Naive thymus-derived CD4-positive, alpha-beta T cell (primary cell): ENCODE measurements at regions not wholly inside any gene's neighbourhood (a gene's known extent, or its start where the extent isn't known, plus 50 kb on each side); places are given as distances from the start of the nearest gene placed in this dataset.

Source experiments
- ATAC-seq: fragments of 150-1000 bp; cut with Tn5 transposase; 2 replicates; pipeline ENCODE4 v1.10.0; 2021; ENCODE audit warnings: mild to moderate bottlenecking, moderate library complexity
- CTCF ChIA-PET: fragments of 350-600 bp; sonication (Branson Sonifier 250); formaldehyde crosslinking; loops from one replicate; lab custom pipeline; 2021; ENCODE audit warnings: antibody characterized with exemption; lab: Charles Lee
- POLR2A ChIA-PET: fragments of 350-600 bp; sonication (Branson Sonifier 250); formaldehyde crosslinking; loops from one replicate; lab custom pipeline; 2021; ENCODE audit warnings: antibody characterized with exemption, inconsistent platforms; lab: Charles Lee
- DNase-seq, 9 donors: peaks; one replicate each; pipeline versions ENCODE4 v3.0.0 to v3.0.0-alpha.2; 2020 to 2022; ENCODE audit warnings: mixed read lengths in 1 of 9
- H3K27ac ChIP-seq: one replicate; pipeline ENCODE4 v1.7.0; 2013; ENCODE audit warnings: mild to moderate bottlenecking, low read depth, low read length, moderate library complexity
- H3K27me3 ChIP-seq, 2 donors: one replicate each; pipeline ENCODE4 v1.7.0; 2013; ENCODE audit warnings: low read length in 2 of 2, mild to moderate bottlenecking in 2 of 2, moderate library complexity in 2 of 2; ENCODE audit not compliant: control insufficient read depth in 2 of 2, insufficient read depth in 2 of 2
- H3K36me3 ChIP-seq, 3 experiments: 1 replicate in 2 of 3; 2 replicates in 1 of 3; pipeline ENCODE4 v1.7.0; 2013; ENCODE audit warnings: low read length in 3 of 3, mild to moderate bottlenecking in 3 of 3, moderate library complexity in 1 of 3; ENCODE audit not compliant: insufficient read depth in 3 of 3, control insufficient read depth in 2 of 3
- H3K4me1 ChIP-seq, 2 donors: one replicate each; pipeline ENCODE4 v1.7.0; 2013; ENCODE audit warnings: low read length in 2 of 2, mild to moderate bottlenecking in 2 of 2, moderate library complexity in 1 of 2; ENCODE audit not compliant: control insufficient read depth in 2 of 2, insufficient read depth in 2 of 2
- H3K4me3 ChIP-seq: 2 replicates; pipeline ENCODE4 v1.7.0; 2013; ENCODE audit warnings: mild to moderate bottlenecking, low read length
- H3K9me3 ChIP-seq, 3 experiments: 1 replicate in 2 of 3; 2 replicates in 1 of 3; pipeline ENCODE4 v1.7.0; 2013; ENCODE audit warnings: low read length in 3 of 3; ENCODE audit not compliant: control insufficient read depth in 2 of 3
- H3K27ac Mint-ChIP-seq, 9 donors: one replicate each; pipeline ENCODE4 v1.8.0; 2020 to 2022; ENCODE audit warnings: mixed read lengths in 9 of 9, mild to moderate bottlenecking in 8 of 9, moderate library complexity in 5 of 9, inconsistent platforms in 2 of 9
- H3K27me3 Mint-ChIP-seq, 5 donors: one replicate each; pipeline ENCODE4 v1.8.0; 2021 to 2022; ENCODE audit warnings: mixed read lengths in 5 of 5, mild to moderate bottlenecking in 1 of 5
- H3K36me3 Mint-ChIP-seq, 5 donors: one replicate each; pipeline ENCODE4 v1.8.0; 2020 to 2022; ENCODE audit warnings: mixed read lengths in 5 of 5, mild to moderate bottlenecking in 3 of 5, inconsistent platforms in 1 of 5
- H3K4me1 Mint-ChIP-seq, 7 donors: one replicate each; pipeline ENCODE4 v1.8.0; 2020 to 2022; ENCODE audit warnings: mixed read lengths in 7 of 7, mild to moderate bottlenecking in 3 of 7, inconsistent platforms in 1 of 7
- H3K4me3 Mint-ChIP-seq, 10 donors: one replicate each; pipeline ENCODE4 v1.8.0; 2020 to 2022; ENCODE audit warnings: mild to moderate bottlenecking in 10 of 10, mixed read lengths in 10 of 10, moderate library complexity in 6 of 10, inconsistent platforms in 2 of 10
- H3K9me3 Mint-ChIP-seq, 11 donors: one replicate each; pipeline ENCODE4 v1.8.0; 2020 to 2022; ENCODE audit warnings: mixed read lengths in 11 of 11, mild to moderate bottlenecking in 4 of 11, inconsistent platforms in 1 of 11, moderate library complexity in 1 of 11
- intact Hi-C, 2 donors: fragments of 100-400 bp; cut with micrococcal nuclease; formaldehyde crosslinking; loops; one replicate each; pipeline ENCODE4 v1.15.1; 2023

DNA sequence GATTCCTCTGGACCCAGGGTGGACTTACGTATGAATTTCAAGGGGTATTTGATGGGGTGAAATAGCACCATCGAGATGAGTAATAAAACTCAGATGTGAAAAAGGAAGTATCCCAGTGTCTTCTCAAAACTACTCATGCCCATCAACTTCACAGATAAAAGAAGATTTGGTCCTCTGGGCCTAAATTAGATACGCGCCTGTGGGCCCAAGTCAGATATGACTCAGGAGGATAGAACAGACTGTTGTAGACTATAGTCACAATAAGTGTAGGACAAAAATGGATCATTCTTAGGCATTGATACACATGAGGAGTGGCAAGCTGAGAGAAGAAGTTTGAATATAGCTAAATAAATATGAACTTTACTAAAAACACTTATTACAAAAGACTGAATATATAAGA, 2438.8 kb downstream of the PCDH9 start:
- POLR2A ChIA-PET: no interaction called here
- intact Hi-C loops: no loop called here
- no peaks in the 10 kb centered on the region for H3K4me1 ChIP-seq

DNA sequence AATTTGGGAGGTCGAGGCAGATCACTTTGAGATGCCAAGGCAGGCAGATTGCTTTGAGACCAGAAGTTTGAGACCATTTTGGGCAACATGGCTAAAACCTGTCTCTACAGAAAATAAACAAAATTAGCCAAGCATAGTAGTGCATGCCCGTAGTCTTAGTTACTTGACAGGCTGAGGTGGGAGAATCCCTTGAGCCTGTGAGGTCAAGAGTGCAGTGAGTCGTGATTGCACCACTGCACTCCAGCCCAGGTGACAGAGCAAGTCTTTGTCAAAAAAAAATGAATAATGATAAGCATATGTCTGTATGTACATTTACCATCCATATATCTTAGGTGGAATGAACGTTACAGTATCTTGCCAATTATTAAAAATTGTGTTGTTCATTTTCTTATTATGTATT, 2447.7 kb downstream of the PCDH9 start:
- Mint-ChIP-seq H3K27ac (no peak overlapping the region), H3K9me3 (peaks cover 0 to 19% (median 3%) of the 10 kb centered on the region in 11 donors), H3K4me3 (no peak overlapping the region), H3K4me1 (no peaks in the 10 kb centered on the region), H3K36me3 (no peaks in the 10 kb centered on the region), H3K27me3 (no peaks in the 10 kb centered on the region)
- Histone ChIP-seq H3K27me3 (no peaks in the 10 kb centered on the region), H3K27ac (no peak overlapping the region), H3K4me3 (no peak overlapping the region), H3K4me1 (no peaks in the 10 kb centered on the region), H3K9me3 (peaks cover 0 to 4% (median 0%) of the 10 kb centered on the region in 3 experiments), H3K36me3 (no peaks in the 10 kb centered on the region)
- POLR2A ChIA-PET: no interaction called here
- CTCF ChIA-PET: no interaction called here
- intact Hi-C loops: no loop called here
- DNase-seq: no peak
- no peak for ATAC-seq

More for the DNA sequence above, 2438.8 kb downstream of the PCDH9 start:
- CTCF ChIA-PET: no interaction called here
- no peaks in the 10 kb centered on the region for H3K27me3 Mint-ChIP-seq
- peaks cover 0 to 19% (median 6%) of the 10 kb centered on the region in 11 donors for H3K9me3 Mint-ChIP-seq
- no peaks in the 10 kb centered on the region for H3K4me1 Mint-ChIP-seq
- ATAC-seq (no peak), DNase-seq (no peak)
- H3K4me3 Mint-ChIP-seq: no peak overlapping the region
- H3K27me3 ChIP-seq: no peaks in the 10 kb centered on the region
- no peak overlapping the region for H3K4me3 ChIP-seq
- no peak overlapping the region for H3K27ac ChIP-seq
- H3K36me3 ChIP-seq: no peaks in the 10 kb centered on the region
- no peak overlapping the region for H3K27ac Mint-ChIP-seq
- peaks cover 0 to 1% (median 0%) of the 10 kb centered on the region in 3 experiments for H3K9me3 ChIP-seq
- no peaks in the 10 kb centered on the region for H3K36me3 Mint-ChIP-seq

DNA sequence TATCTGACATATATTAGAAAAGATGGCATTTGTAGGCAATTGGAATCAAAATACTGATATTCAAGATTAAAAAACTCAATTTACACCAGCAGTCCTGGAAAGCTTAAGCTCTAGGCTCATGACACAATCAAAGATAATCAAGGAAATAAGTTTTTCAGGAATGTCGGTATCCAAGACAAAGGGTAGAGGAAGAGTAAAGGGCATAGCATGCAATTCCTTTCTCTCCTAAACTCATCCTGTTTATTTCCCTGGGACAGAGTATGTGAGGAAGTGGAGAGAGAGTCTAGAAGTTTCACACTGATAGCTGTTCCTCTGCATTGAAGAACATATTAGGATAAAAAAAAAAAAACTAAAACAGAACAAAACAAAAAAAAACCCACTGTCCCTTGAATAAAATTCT, 2452.1 kb downstream of the PCDH9 start:
- Mint-ChIP-seq H3K9me3 (peaks cover 0 to 16% (median 4%) of the 10 kb centered on the region in 11 donors), H3K36me3 (no peaks in the 10 kb centered on the region)
- no peak for ATAC-seq

DNA sequence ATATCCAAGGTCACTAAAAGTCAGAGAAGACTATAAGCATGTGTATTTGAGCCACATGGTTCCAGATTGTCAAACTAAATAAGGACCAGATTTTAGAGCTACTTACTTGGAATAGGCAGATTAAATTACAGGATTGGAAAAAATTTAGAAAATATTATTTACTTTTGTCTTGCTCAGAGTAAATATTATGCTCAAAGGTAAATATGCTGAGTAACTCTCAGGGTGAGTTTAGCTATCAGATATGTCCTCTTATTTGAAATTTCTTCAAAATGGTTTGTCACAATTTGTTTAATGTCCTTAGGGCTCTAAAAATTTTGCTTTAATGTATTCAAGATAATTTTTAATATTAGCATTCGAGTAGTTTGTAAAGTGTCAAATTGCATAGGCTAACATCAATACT, 2455.2 kb downstream of the PCDH9 start:
- Histone ChIP-seq H3K36me3 (no peaks in the 10 kb centered on the region), H3K27me3 (no peaks in the 10 kb centered on the region), H3K9me3 (no peaks in the 10 kb centered on the region), H3K27ac (no peak overlapping the region), H3K4me1 (no peaks in the 10 kb centered on the region), H3K4me3 (no peak overlapping the region)
- CTCF ChIA-PET: no interaction called here
- POLR2A ChIA-PET: interaction anchor here (0.7 kb wide), 1 partner anchor 14 kb away, joined by 3 read pairs; no protein-coding TSS in a partner anchor
- peaks cover 2 to 22% (median 7%) of the 10 kb centered on the region in 11 donors for H3K9me3 Mint-ChIP-seq
- no peak for ATAC-seq
- no peak for DNase-seq
- intact Hi-C loops: no loop called here
- H3K4me3 Mint-ChIP-seq: no peak overlapping the region
- no peaks in the 10 kb centered on the region for H3K36me3 Mint-ChIP-seq
- no peaks in the 10 kb centered on the region for H3K27me3 Mint-ChIP-seq
- no peaks in the 10 kb centered on the region for H3K4me1 Mint-ChIP-seq
- H3K27ac Mint-ChIP-seq: no peak overlapping the region

More for the DNA sequence above, 2452.1 kb downstream of the PCDH9 start:
- H3K4me3 Mint-ChIP-seq: no peak overlapping the region
- intact Hi-C loops: no loop called here
- Histone ChIP-seq H3K4me1 (no peaks in the 10 kb centered on the region), H3K27me3 (no peaks in the 10 kb centered on the region), H3K9me3 (no peaks in the 10 kb centered on the region), H3K36me3 (no peaks in the 10 kb centered on the region), H3K27ac (no peak overlapping the region), H3K4me3 (no peak overlapping the region)
- ChIA-PET POLR2A (no interaction called here), CTCF (no interaction called here)
- DNase-seq: no peak
- no peak overlapping the region for H3K27ac Mint-ChIP-seq
- no peaks in the 10 kb centered on the region for H3K4me1 Mint-ChIP-seq
- H3K27me3 Mint-ChIP-seq: no peaks in the 10 kb centered on the region

DNA sequence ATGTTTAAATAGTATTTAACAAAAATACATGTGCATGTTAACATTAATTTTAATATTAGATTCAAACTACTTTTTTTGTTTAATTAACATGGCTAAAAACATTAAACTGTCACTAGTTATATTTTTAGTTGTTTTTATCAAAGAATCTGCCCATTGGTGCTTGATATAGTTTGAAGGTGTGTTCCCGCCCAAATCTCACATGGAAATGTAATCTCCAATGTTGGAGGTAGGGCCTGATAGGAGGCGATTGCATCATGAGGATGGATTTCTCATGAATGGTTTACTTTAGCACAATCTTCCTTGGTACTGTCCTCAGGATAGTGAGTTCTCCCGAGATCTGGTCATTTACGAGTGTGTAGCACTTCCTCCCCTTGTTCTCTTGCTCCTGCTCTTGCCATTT, 2459.4 kb downstream of the PCDH9 start:
- H3K9me3 ChIP-seq: no peaks in the 10 kb centered on the region
- CTCF ChIA-PET: no interaction called here
- H3K27ac ChIP-seq: no peak overlapping the region
- Mint-ChIP-seq H3K4me3 (no peak overlapping the region), H3K27me3 (no peaks in the 10 kb centered on the region), H3K36me3 (peaks cover 0 to 6% (median 0%) of the 10 kb centered on the region in 5 donors), H3K9me3 (peaks cover 0 to 18% (median 8%) of the 10 kb centered on the region in 11 donors), H3K4me1 (no peaks in the 10 kb centered on the region), H3K27ac (no peak overlapping the region)
- intact Hi-C loops: no loop called here
- ATAC-seq: no peak
- H3K4me3 ChIP-seq: no peak overlapping the region
- H3K27me3 ChIP-seq: no peaks in the 10 kb centered on the region
- no peaks in the 10 kb centered on the region for H3K4me1 ChIP-seq
- POLR2A ChIA-PET: no interaction called here
- no peak for DNase-seq
- no peaks in the 10 kb centered on the region for H3K36me3 ChIP-seq

DNA sequence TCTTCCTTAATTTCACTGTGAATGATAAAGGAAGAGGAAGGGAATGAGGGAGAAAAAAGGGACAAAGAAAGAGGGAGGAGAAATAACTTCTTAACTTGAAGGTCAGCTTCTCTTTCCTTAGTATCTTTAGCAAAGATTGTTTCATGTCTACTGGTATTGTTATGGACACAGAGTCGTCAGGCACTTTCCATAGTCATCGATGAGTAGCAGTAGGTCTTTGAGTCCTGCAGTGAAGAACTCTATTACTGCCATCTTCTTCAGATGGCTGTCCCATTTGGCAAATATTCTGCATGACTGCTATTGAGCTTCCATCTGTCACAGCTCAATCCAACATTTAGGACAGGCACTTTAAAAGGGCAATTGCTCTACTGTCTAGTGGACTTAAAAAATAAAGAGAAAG, 2463.1 kb downstream of the PCDH9 start:
- Histone ChIP-seq H3K4me1 (no peaks in the 10 kb centered on the region), H3K9me3 (no peaks in the 10 kb centered on the region), H3K36me3 (no peaks in the 10 kb centered on the region), H3K27me3 (no peaks in the 10 kb centered on the region), H3K27ac (no peak overlapping the region), H3K4me3 (no peak overlapping the region)
- Mint-ChIP-seq H3K27ac (no peak overlapping the region), H3K9me3 (peaks cover 0 to 19% (median 9%) of the 10 kb centered on the region in 11 donors), H3K4me3 (no peak overlapping the region), H3K36me3 (peaks cover 0 to 6% (median 0%) of the 10 kb centered on the region in 5 donors), H3K27me3 (no peaks in the 10 kb centered on the region), H3K4me1 (no peaks in the 10 kb centered on the region)
- intact Hi-C loops: no loop called here
- ATAC-seq: no peak
- DNase-seq: no peak
- POLR2A ChIA-PET: no interaction called here
- CTCF ChIA-PET: no interaction called here

DNA sequence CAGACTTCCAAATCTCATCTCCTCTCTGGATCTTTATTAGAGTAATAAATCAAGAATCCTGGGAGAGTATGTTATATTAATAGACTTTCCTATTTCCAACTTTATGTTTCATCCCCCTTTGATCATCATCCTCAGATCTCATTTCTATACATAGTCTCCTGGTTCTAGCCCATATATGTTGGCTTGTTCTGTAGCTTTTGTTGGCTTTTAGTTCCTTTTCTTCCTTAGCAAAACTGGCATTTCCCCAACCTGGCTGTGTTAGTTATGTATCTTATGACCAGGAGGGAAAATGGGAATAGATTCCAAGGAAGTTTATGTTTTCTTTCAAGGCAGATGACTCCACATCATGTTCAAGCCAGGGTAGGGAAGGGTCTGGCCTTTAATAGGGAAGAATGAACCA, 2464.5 kb downstream of the PCDH9 start:
- no peak overlapping the region for H3K27ac ChIP-seq
- DNase-seq: no peak
- H3K27me3 ChIP-seq: no peaks in the 10 kb centered on the region
- H3K9me3 Mint-ChIP-seq: peaks cover 0 to 15% (median 7%) of the 10 kb centered on the region in 11 donors
- peaks cover 0 to 6% (median 0%) of the 10 kb centered on the region in 5 donors for H3K36me3 Mint-ChIP-seq
- no peaks in the 10 kb centered on the region for H3K36me3 ChIP-seq
- intact Hi-C loops: no loop called here
- no peaks in the 10 kb centered on the region for H3K9me3 ChIP-seq
- H3K4me3 Mint-ChIP-seq: no peak overlapping the region
- H3K4me1 ChIP-seq: no peaks in the 10 kb centered on the region
- H3K4me1 Mint-ChIP-seq: no peaks in the 10 kb centered on the region
- H3K27me3 Mint-ChIP-seq: no peaks in the 10 kb centered on the region
- POLR2A ChIA-PET: no interaction called here
- no peak overlapping the region for H3K27ac Mint-ChIP-seq
- ATAC-seq: no peak
- CTCF ChIA-PET: no interaction called here
- no peak overlapping the region for H3K4me3 ChIP-seq
